ENCODE measurements at regions not wholly inside any gene's neighbourhood (a gene's known extent, or its start where the extent isn't known, plus 50 kb on each side); places are given as distances from the start of the nearest gene placed in this dataset.
"Not testable (repeated sequence)": the region's sequence is repeated elsewhere in the genome, so short reads cannot be mapped to it uniquely, and the experiment has no call there.

DNA sequence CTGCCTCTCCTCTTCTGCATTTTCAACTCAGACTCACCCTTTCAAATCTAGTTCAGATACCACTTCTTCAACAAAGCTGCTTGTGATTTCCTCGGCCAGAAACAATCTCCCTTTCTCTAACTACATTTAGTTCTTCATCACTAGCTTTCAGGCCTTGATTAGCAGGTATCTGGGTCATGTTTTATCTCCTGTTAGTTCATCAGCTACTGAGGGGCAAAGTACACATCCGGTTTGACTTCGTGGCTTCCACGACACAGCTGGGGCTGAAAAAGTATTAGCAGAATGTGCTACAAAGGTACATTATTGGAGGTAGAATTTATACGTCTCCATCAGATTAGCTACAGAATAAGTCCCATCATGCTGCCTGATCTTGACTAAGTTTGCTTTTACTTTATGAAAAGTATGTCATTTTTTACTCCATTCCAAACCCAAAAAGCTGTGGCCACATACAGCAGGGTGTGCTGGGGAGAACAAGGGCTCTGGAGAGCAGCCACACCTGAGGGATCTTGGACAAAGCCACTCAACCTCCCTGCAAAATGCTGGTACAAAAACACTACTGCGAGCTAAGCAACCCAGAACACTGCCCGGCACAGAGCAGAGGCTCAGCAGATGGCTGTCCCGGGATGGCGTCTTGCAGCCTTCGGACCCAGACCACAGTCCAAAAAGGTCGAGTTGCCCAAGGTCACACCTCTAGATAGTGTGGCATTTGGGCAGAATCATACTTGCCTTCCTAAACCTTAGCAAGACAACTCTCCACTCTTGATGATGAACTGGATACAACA, 120.5 kb upstream of the PRKX start:
- not testable (repeated sequence) for TF ChIP-seq RARB (CRISPR knock-in tag; IDR thresholded peaks at IDR 0.05); ZFP30 (CRISPR knock-in tag; IDR thresholded peaks at IDR 0.05); ESRRG (CRISPR knock-in tag; IDR thresholded peaks at IDR 0.05); PPARA (CRISPR knock-in tag; IDR thresholded peaks at IDR 0.05; ENCODE audit: borderline replicate concordance)
